Sciatic nerve (tissue), 2 donors: ENCODE measurements at regions not wholly inside any gene's neighbourhood (a gene's known extent, or its start where the extent isn't known, plus 50 kb on each side); places are given as distances from the start of the nearest gene placed in this dataset.

ENCODE experiments used
- ATAC-seq: fragments of 200-7000 bp; cut with Tn5 transposase; one replicate; pipeline ENCODE4 v1.9.1; 2020; ENCODE audit warnings: mild to moderate bottlenecking, moderate library complexity
- DNase-seq: peaks from one replicate; pipeline ENCODE4 v3.0.0-alpha.2; 2020; ENCODE audit warnings: low spot score
- intact Hi-C: fragments of 100-400 bp; cut with DNase I; formaldehyde crosslinking; loops from one replicate; pipeline ENCODE4 v1.14.2; 2022
- donor health status: DM: no; HTN: no; CAD: no.
- donor health status: DM: no; HTN: no; CAD: no.

GRCh38 chr10:90148116-90148855 lies 446.9 kb downstream of the KIF20B start:
- no peak for DNase-seq
- intact Hi-C loops, result no loop called here
- no peak for ATAC-seq

GRCh38 chr10:90149563-90149962 lies 448.2 kb downstream of the KIF20B start:
- intact Hi-C loops, result no loop called here
- DNase-seq (no peak), ATAC-seq (no peak)

DNA sequence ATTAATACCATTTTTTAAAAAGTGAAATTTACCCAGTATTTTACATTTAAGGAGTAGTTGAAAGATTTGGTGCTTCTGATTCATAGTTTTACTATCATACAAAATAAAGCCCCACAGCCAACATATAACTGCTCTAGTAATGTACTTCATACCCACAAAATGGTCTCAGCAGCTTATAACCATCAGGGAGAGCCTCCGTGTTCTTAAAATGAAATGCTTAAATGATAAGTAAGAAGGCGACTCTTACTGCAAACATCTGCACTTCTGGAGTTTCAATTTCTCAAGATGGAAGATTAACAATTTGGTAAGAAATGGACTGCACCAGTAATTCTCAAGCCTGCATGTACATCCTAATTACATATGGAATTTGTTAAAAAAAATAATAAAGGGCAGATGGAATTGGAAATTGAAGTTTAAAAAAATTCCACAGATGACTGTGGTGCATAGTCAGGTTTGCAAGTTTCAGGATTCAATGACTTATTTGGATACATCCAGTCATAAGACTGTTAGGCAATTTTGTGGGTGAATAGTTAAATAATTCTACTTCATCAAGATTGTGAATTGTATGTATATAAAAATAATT lies 461.0 kb downstream of the KIF20B start:
- intact Hi-C loops, result no loop called here
- no peak for ATAC-seq
- DNase-seq, result no peak

DNA sequence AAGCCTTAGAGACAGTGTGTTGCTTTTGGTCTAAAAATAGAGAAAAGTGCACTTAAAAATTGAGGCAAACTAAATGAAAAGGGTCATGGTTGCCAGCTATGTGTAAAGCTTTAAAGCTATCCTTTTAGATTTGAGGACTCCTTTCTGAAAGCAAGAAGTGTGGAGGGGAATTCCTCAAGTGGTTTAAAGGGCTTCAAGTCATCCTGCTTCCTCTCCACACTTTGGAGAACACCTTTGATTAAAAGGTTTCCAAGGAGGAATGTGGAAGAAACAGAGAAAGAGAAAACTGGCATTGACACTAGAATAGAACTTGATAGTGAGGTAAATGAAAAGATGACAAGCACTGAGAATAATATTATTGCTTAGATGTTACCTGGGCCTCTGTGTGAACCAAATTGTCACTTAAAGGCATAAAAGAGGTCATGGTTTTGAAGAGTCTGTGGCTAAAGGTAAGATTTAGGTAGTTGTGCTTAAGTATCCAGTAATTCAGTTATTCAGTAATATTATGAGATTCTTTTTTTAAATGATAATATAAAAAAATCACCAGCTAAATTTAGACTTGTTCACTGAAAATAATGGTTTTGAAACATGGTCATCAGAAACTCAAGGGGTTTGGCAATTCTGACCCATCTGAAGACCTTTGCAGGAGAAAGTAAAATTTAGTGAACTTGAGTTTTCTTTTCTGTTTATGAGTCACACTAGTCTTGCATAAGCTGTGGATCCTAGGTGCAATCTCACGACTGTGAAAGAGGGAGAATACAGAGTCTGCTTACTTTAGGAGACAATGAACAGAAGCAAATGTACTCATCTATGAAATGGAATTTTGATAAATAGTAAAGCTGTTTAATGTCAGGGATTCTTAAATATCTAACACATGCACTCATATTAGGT lies 466.0 kb downstream of the KIF20B start:
- peak; percentile 76 for ATAC-seq
- intact Hi-C loops, result no loop called here
- no peak for DNase-seq

DNA sequence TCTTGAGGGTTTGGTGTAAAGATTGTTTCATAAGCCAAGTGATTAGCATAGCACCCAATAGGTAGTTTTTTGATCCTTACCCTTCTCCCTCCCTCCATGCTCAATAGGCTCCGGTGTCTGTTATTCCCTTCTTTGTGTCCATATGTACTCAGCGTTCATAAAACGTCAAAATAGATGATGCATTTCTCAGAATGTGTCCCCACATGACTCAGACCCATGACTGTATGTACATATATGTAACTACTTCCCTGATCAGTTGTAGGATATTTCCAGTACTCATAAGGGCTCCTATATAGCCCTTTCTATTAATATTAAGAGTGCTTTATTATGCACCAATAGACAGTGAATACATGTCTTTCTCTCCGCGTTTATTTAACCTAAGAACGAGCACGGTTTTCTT lies 466.9 kb downstream of the KIF20B start:
- DNase-seq (no peak), ATAC-seq (no peak)
- intact Hi-C loops, result no loop called here

- ATAC-seq (no peak), DNase-seq (no peak)
- intact Hi-C loops, result no loop called here
Measured at GRCh38 chr10:90171014-90171722, 469.8 kb downstream of the KIF20B start.

- ATAC-seq (no peak), DNase-seq (no peak)
- intact Hi-C loops, result no loop called here
Measured at GRCh38 chr10:90174531-90174930, 473.1 kb downstream of the KIF20B start.

GRCh38 chr10:90175161-90175681 lies 473.8 kb downstream of the KIF20B start:
- intact Hi-C loops, result no loop called here
- no peak for ATAC-seq
- no peak for DNase-seq

GRCh38 chr10:90179696-90180407 lies 478.5 kb downstream of the KIF20B start:
- DNase-seq (no peak), ATAC-seq (no peak)
- intact Hi-C loops, result no loop called here

- DNase-seq (no peak), ATAC-seq (no peak)
- intact Hi-C loops, result no loop called here
Measured at GRCh38 chr10:90180886-90181691, 479.7 kb downstream of the KIF20B start.

- ATAC-seq (no peak), DNase-seq (no peak)
- intact Hi-C loops, result no loop called here
Measured at GRCh38 chr10:90192825-90193224, 491.4 kb downstream of the KIF20B start.

DNA sequence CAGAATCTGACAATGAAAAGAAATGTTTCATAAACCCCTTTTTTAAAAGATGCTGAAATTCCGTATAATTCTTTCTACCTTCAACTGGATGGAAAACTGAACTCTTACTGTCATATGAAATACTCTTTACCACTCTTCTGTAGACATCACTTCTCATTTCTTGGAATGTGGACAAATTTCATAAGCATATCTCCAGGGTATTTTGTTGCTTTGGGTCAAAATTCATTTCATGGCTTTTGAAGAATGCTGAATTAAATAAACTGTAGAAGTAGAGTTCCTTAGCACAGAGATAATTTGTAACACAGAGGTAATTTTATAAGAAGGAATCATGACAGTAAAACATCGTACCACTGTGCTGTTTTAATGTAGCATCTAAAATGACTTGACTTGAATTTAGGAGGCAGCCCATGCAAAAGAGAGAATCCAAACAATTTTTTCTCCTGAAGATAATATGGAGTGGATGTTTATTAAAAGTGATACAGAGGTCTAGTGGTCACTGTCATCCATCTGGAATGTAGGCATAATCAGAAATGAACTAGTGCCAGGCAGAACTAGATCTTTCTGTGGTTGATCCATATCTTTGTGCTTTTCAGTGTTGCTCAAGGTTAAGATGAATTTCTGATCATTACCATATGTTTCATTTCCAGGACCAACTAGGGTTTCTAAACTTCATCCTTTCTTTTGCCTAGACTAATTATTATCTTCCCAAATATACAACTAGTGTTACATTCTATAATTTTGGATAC lies 492.0 kb downstream of the KIF20B start:
- DNase-seq, result no peak
- intact Hi-C loops, result no loop called here
- peak; percentile 60 for ATAC-seq

DNA sequence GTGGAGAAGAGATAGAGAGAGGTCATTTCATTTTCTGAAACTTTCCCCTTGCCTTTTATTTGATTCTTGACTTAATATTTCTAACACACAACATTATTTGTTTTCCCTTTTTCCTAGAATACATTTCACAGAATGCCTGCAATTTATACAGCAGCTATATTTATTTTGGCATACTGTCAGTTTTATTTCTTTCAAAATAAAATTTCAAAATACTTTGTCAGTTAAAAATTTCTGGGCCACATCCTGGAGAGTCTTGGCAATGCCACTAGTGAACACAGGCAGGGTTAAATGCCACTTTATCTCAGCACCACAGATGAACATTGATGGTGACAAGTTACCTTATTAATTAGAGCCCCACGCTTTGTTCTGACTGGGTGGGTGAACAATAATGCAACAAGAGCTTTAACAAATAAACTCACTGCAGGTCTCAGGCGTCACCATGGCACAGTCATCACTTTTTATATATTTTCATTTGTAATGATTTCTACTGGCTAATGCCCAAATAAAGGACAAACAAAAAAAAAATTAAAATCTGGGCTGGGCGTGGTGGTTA lies 494.0 kb downstream of the KIF20B start:
- ATAC-seq (no peak), DNase-seq (no peak)
- intact Hi-C loops, result no loop called here

DNA sequence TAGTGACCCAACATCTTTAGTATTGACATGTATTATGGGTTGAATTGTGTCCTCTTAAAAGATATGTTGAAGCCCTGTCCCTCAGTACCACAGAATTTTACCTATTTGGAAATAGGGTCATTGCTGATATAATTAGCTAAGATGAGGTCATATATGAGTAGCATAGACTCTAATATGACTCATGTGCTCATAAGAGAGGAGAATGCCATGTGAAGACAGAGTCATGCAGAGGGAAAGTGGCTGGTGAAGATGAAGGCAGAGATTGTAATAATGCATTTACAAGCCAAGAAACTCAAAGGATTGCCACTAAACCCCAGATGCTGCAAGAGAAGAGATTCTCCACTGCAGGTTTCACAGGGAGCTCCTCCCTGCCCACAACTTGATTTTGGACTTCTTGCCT lies 496.4 kb downstream of the KIF20B start:
- no peak for ATAC-seq
- intact Hi-C loops, result no loop called here
- no peak for DNase-seq

- intact Hi-C loops, result no loop called here
- DNase-seq (no peak), ATAC-seq (no peak)
Measured at GRCh38 chr10:90199093-90199492, 497.7 kb downstream of the KIF20B start.

- no peak for ATAC-seq
- no peak for DNase-seq
- intact Hi-C loops, result no loop called here
Measured at GRCh38 chr10:90199513-90199912, 498.1 kb downstream of the KIF20B start.
